ENCODE measurements at regions not wholly inside any gene's neighbourhood (a gene's known extent, or its start where the extent isn't known, plus 50 kb on each side); places are given as distances from the start of the nearest gene placed in this dataset.

DNA sequence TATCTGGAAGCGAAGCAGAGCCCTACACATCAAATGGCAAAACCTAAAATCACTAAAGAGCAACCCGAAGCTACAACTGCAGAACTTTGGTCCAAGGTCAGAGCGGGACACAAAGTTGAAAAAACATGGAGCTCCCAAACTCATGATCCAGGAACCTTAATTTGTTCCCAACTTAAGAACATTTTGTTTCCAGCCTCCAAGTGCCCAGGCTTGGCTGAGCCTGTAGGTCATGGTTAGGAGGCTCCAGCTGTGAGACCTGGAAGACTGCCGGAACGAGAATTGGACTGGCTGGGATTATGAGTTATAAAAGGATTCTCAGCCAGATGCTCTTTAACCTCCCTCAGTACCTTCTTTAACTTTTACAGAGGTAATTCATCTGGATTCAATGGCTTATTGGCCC, 349.1 kb upstream of the DDX53 start:
- no peaks in the 10 kb centered on the region for H3K9me2 ChIP-seq (ENCODE audit: insufficient read depth, low read length)
- no peak for TF ChIP-seq SMC3 (conservative IDR thresholded peaks at IDR 0.05; ENCODE audit: poor library complexity)
- TF ChIP-seq, protein P1, sequence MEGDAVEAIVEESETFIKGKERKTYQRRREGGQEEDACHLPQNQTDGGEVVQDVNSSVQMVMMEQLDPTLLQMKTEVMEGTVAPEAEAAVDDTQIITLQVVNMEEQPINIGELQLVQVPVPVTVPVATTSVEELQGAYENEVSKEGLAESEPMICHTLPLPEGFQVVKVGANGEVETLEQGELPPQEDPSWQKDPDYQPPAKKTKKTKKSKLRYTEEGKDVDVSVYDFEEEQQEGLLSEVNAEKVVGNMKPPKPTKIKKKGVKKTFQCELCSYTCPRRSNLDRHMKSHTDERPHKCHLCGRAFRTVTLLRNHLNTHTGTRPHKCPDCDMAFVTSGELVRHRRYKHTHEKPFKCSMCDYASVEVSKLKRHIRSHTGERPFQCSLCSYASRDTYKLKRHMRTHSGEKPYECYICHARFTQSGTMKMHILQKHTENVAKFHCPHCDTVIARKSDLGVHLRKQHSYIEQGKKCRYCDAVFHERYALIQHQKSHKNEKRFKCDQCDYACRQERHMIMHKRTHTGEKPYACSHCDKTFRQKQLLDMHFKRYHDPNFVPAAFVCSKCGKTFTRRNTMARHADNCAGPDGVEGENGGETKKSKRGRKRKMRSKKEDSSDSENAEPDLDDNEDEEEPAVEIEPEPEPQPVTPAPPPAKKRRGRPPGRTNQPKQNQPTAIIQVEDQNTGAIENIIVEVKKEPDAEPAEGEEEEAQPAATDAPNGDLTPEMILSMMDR (IDR thresholded peaks at IDR 0.05; ENCODE audit: poor library complexity, severe bottlenecking): no peak
- no peak for TF ChIP-seq MXI1 (conservative IDR thresholded peaks at IDR 0.05; ENCODE audit: poor library complexity, severe bottlenecking)
- TF ChIP-seq, protein P2, sequence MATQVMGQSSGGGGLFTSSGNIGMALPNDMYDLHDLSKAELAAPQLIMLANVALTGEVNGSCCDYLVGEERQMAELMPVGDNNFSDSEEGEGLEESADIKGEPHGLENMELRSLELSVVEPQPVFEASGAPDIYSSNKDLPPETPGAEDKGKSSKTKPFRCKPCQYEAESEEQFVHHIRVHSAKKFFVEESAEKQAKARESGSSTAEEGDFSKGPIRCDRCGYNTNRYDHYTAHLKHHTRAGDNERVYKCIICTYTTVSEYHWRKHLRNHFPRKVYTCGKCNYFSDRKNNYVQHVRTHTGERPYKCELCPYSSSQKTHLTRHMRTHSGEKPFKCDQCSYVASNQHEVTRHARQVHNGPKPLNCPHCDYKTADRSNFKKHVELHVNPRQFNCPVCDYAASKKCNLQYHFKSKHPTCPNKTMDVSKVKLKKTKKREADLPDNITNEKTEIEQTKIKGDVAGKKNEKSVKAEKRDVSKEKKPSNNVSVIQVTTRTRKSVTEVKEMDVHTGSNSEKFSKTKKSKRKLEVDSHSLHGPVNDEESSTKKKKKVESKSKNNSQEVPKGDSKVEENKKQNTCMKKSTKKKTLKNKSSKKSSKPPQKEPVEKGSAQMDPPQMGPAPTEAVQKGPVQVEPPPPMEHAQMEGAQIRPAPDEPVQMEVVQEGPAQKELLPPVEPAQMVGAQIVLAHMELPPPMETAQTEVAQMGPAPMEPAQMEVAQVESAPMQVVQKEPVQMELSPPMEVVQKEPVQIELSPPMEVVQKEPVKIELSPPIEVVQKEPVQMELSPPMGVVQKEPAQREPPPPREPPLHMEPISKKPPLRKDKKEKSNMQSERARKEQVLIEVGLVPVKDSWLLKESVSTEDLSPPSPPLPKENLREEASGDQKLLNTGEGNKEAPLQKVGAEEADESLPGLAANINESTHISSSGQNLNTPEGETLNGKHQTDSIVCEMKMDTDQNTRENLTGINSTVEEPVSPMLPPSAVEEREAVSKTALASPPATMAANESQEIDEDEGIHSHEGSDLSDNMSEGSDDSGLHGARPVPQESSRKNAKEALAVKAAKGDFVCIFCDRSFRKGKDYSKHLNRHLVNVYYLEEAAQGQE (IDR thresholded peaks at IDR 0.05; ENCODE audit: borderline replicate concordance): no peak
- TF ChIP-seq EP300 (conservative IDR thresholded peaks at IDR 0.05; ENCODE audit: poor library complexity, severe bottlenecking): no peak
- no peak for TF ChIP-seq RAD21 (conservative IDR thresholded peaks at IDR 0.05)
- no peak for TF ChIP-seq EZH2 (IDR thresholded peaks at IDR 0.05; ENCODE audit: borderline replicate concordance, insufficient read depth, low read length, poor library complexity, severe bottlenecking)
- TF ChIP-seq TAF1 (IDR thresholded peaks at IDR 0.05; ENCODE audit: low read depth): no peak
- TF ChIP-seq POLR2AphosphoS5 (IDR thresholded peaks at IDR 0.05): no peak
- no peak overlapping the region for H3K4me3 ChIP-seq (ENCODE audit: low read length)
- H3K27ac ChIP-seq (ENCODE audit: low read length): no peak overlapping the region
- no peak overlapping the region for H3K4me2 ChIP-seq (ENCODE audit: low read length)
- no peaks in the 10 kb centered on the region for H3K27me3 ChIP-seq (ENCODE audit: insufficient read depth, low read depth, low read length)
- H3K9me3 ChIP-seq (ENCODE audit: low read length): no peaks in the 10 kb centered on the region
- H4K20me1 ChIP-seq (ENCODE audit: insufficient read depth): no peaks in the 10 kb centered on the region
- H3F3A ChIP-seq (ENCODE audit: insufficient read depth, low read length, poor library complexity, severe bottlenecking): no peaks in the 10 kb centered on the region
- no peaks in the 10 kb centered on the region for H3K36me3 ChIP-seq (ENCODE audit: insufficient read depth, low read length)
- no peak overlapping the region for H3K9ac ChIP-seq (ENCODE audit: low read length)
- no peaks in the 10 kb centered on the region for H3K79me2 ChIP-seq (replicated peaks; ENCODE audit: insufficient read depth, low read length)
- H2AFZ ChIP-seq (ENCODE audit: low read depth, low read length): no peak overlapping the region

DNA sequence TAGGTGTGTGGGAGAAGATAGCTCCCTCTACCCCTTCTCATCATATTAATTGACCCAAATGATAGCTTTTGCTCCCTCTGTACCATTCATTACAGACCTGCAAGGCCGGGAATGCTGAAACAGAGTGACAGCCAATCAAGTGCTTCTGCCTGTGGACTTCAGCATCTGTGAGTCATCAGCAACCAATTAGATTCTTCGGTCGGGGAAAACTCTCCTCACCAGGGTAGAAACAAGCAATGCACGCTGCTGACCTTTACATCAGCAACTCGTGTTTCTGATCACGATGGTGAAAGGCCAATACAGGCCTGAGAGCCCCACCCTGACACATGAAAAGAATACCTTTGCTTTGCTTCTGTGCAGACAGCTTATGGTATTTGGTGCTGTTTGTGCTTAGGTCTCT, 347.2 kb upstream of the DDX53 start:
- Histone ChIP-seq H4K20me1 (ENCODE audit: insufficient read depth) (no peaks in the 10 kb centered on the region), H3F3A (ENCODE audit: insufficient read depth, low read length, poor library complexity, severe bottlenecking) (no peaks in the 10 kb centered on the region), H3K9me2 (ENCODE audit: insufficient read depth, low read length) (no peaks in the 10 kb centered on the region), H3K36me3 (ENCODE audit: insufficient read depth, low read length) (no peaks in the 10 kb centered on the region), H3K27ac (ENCODE audit: low read length) (peak overlapping the region; percentile 52), H3K9me3 (ENCODE audit: low read length) (no peaks in the 10 kb centered on the region), H3K79me2 (replicated peaks; ENCODE audit: insufficient read depth, low read length) (no peaks in the 10 kb centered on the region), H2AFZ (ENCODE audit: low read depth, low read length) (no peak overlapping the region), H3K9ac (ENCODE audit: low read length) (peak overlapping the region; percentile 26), H3K4me3 (ENCODE audit: low read length) (no peak overlapping the region), H3K27me3 (ENCODE audit: insufficient read depth, low read depth, low read length) (no peaks in the 10 kb centered on the region), H3K4me2 (ENCODE audit: low read length) (no peak overlapping the region)
- TF ChIP-seq SMC3 (conservative IDR thresholded peaks at IDR 0.05; ENCODE audit: poor library complexity) (no peak), POLR2AphosphoS5 (IDR thresholded peaks at IDR 0.05) (no peak), TAF1 (IDR thresholded peaks at IDR 0.05; ENCODE audit: low read depth) (no peak), MXI1 (conservative IDR thresholded peaks at IDR 0.05; ENCODE audit: poor library complexity, severe bottlenecking) (no peak), EZH2 (IDR thresholded peaks at IDR 0.05; ENCODE audit: borderline replicate concordance, insufficient read depth, low read length, poor library complexity, severe bottlenecking) (no peak), EP300 (conservative IDR thresholded peaks at IDR 0.05; ENCODE audit: poor library complexity, severe bottlenecking) (no peak), RAD21 (conservative IDR thresholded peaks at IDR 0.05) (no peak)
- TF ChIP-seq, protein P2 (IDR thresholded peaks at IDR 0.05; ENCODE audit: borderline replicate concordance): no peak
- TF ChIP-seq, protein P1 (IDR thresholded peaks at IDR 0.05; ENCODE audit: poor library complexity, severe bottlenecking): no peak

All from neural cell (in vitro differentiated cells).